Upper lobe of left lung (tissue), 6 donors: ENCODE measurements at regions not wholly inside any gene's neighbourhood (a gene's known extent, or its start where the extent isn't known, plus 50 kb on each side); places are given as distances from the start of the nearest gene placed in this dataset.

Source experiments
- ATAC-seq, 2 donors: fragments of 200-7000 bp; cut with Tn5 transposase; one replicate each; pipeline ENCODE4 v1.9.1; 2022; ENCODE audit warnings: mild to moderate bottlenecking in 2 of 2, moderate library complexity in 2 of 2; ENCODE audit not compliant: low FRiP score in 2 of 2
- DNase-seq, 2 donors: peaks; one replicate each; pipeline ENCODE4 v3.0.0-alpha.2; 2019 to 2020
- H3K27ac ChIP-seq, 4 donors: fragments of 200-600 bp; sonication (generic); one replicate each; pipeline ENCODE4 v1.5.1; 2016 to 2019
- H3K27me3 ChIP-seq, 4 donors: fragments of 200-600 bp; sonication (generic); one replicate each; pipeline ENCODE4 v1.5.1; 2017 to 2019
- H3K36me3 ChIP-seq, 4 donors: fragments of 200-600 bp; sonication (generic); one replicate each; pipeline ENCODE4 v1.5.1; 2016 to 2019
- H3K4me1 ChIP-seq, 4 donors: fragments of 200-600 bp; sonication (generic); one replicate each; pipeline ENCODE4 v1.5.1; 2018 to 2019
- H3K4me3 ChIP-seq, 4 donors: fragments of 200-600 bp; sonication (generic); one replicate each; pipeline ENCODE4 v1.5.1; 2017 to 2019; ENCODE audit warnings: mild to moderate bottlenecking in 2 of 4, moderate library complexity in 1 of 4
- H3K9me3 ChIP-seq, 4 donors: fragments of 200-600 bp; sonication (generic); one replicate each; pipeline ENCODE4 v1.5.1; 2018 to 2019
- CTCF ChIP-seq, 6 experiments: fragments of 450-650 bp in 4 of 6; fragments of 200-600 bp in 2 of 6; sonication (generic) in 2 of 6; IDR thresholded peaks; one replicate each; pipeline ENCODE4 v1.5.1; 2016 to 2019; ENCODE audit warnings: antibody characterized with exemption in 6 of 6
- EP300 ChIP-seq, 4 donors: sonication (generic); formaldehyde crosslinking; IDR thresholded peaks; one replicate each; pipeline ENCODE4 v1.5.1; 2017; ENCODE audit warnings: antibody characterized with exemption in 4 of 4, control low read depth in 2 of 4
- POLR2A ChIP-seq, 4 donors: fragments of 450-650 bp; IDR thresholded peaks; one replicate each; pipeline ENCODE4 v1.5.1; 2016 to 2017; ENCODE audit warnings: antibody characterized with exemption in 4 of 4, mild to moderate bottlenecking in 2 of 4
- POLR2AphosphoS5 ChIP-seq, 2 donors: sonication (generic); formaldehyde crosslinking; IDR thresholded peaks; one replicate each; pipeline ENCODE4 v1.5.1; 2017; ENCODE audit warnings: antibody characterized with exemption in 2 of 2
- WGBS, 2 donors: methylation state at CpG; one replicate each; pipeline ENCODE4 v1.1.5; 2017 to 2018; 5-methylcytosine and 5-hydroxymethylcytosine counted together
- donor health status: DM: no; HTN: no; CAD: no; lungs with moderate emphysema.
- donor health status: DM: no; HTN: yes; CAD: no; lungs with severe emphysema.

- ATAC-seq, result peak in 1 of 2 donors; percentile 84
- Histone ChIP-seq H3K4me3 (no peak overlapping the region), H3K4me1 (no peaks in the 10 kb centered on the region), H3K36me3 (no peaks in the 10 kb centered on the region), H3K27ac (no peak overlapping the region), H3K9me3 (no peaks in the 10 kb centered on the region), H3K27me3 (no peaks in the 10 kb centered on the region)
- no peak for TF ChIP-seq CTCF (IDR thresholded peaks at IDR 0.05)
- no peak for TF ChIP-seq POLR2AphosphoS5 (IDR thresholded peaks at IDR 0.05)
- TF ChIP-seq POLR2A (IDR thresholded peaks at IDR 0.05), result no peak
- no peak for TF ChIP-seq EP300 (IDR thresholded peaks at IDR 0.05)
- no peak for DNase-seq
- 41 to 69% methylated on average over 4 of the region's 4 CpGs for whole genome bisulfite sequencing, 2 donors
Measured at GRCh38 chr13:74210693-74211393, 76.6 kb upstream of the KLF12 start.

- no peaks in the 10 kb centered on the region for H3K4me1 ChIP-seq
- no peak overlapping the region for H3K4me3 ChIP-seq
- no peak for ATAC-seq
- WGBS, 2 donors, result 78 to 83% methylated on average over 1 of the region's 1 CpG
- no peaks in the 10 kb centered on the region for H3K27me3 ChIP-seq
- no peaks in the 10 kb centered on the region for H3K9me3 ChIP-seq
- H3K36me3 ChIP-seq, result no peaks in the 10 kb centered on the region
- no peak overlapping the region for H3K27ac ChIP-seq
- DNase-seq, result no peak
- TF ChIP-seq EP300 (IDR thresholded peaks at IDR 0.05) (no peak), POLR2A (IDR thresholded peaks at IDR 0.05) (no peak), CTCF (IDR thresholded peaks at IDR 0.05) (no peak), POLR2AphosphoS5 (IDR thresholded peaks at IDR 0.05) (no peak)
Measured at GRCh38 chr13:74206855-74207254, 72.7 kb upstream of the KLF12 start.

- H3K4me3 ChIP-seq, result no peak overlapping the region
- DNase-seq, result no peak
- H3K27ac ChIP-seq, result no peak overlapping the region
- ATAC-seq, result peak in 1 of 2 donors; percentile 76
- H3K36me3 ChIP-seq, result no peaks in the 10 kb centered on the region
- no peaks in the 10 kb centered on the region for H3K27me3 ChIP-seq
- no peaks in the 10 kb centered on the region for H3K9me3 ChIP-seq
- 60 to 79% methylated on average over 2 of the region's 2 CpGs for WGBS, 2 donors
- TF ChIP-seq POLR2A (IDR thresholded peaks at IDR 0.05), result no peak
- no peak for TF ChIP-seq CTCF (IDR thresholded peaks at IDR 0.05)
- no peaks in the 10 kb centered on the region for H3K4me1 ChIP-seq
Measured at GRCh38 chr13:74206061-74206561, 71.9 kb upstream of the KLF12 start.

- Histone ChIP-seq H3K4me3 (no peak overlapping the region), H3K27ac (no peak overlapping the region), H3K4me1 (no peaks in the 10 kb centered on the region), H3K36me3 (no peaks in the 10 kb centered on the region), H3K27me3 (no peaks in the 10 kb centered on the region), H3K9me3 (no peaks in the 10 kb centered on the region)
- DNase-seq (no peak), ATAC-seq (no peak)
- TF ChIP-seq POLR2A (IDR thresholded peaks at IDR 0.05), result no peak
- no peak for TF ChIP-seq CTCF (IDR thresholded peaks at IDR 0.05)
- WGBS, 2 donors, result 78 to 79% methylated on average over 2 of the region's 2 CpGs
Measured at GRCh38 chr13:74205313-74205690, 71.1 kb upstream of the KLF12 start.
